H9 (cell line): ENCODE measurements at regions not wholly inside any gene's neighbourhood (a gene's known extent, or its start where the extent isn't known, plus 50 kb on each side); places are given as distances from the start of the nearest gene placed in this dataset.

Source experiments
- DNase-seq: peaks from one replicate; pipeline ENCODE4 v3.0.0-alpha.2; 2017
- H2AFZ ChIP-seq: one replicate; pipeline ENCODE4 v1.6.1; 2013; ENCODE audit warnings: mild to moderate bottlenecking, low read length, control low read depth, moderate library complexity
- H2AK5ac ChIP-seq: 2 replicates; pipeline ENCODE4 v1.6.1; 2013; ENCODE audit warnings: low read length, control low read depth, mixed read lengths; ENCODE audit not compliant: insufficient read length
- H2BK120ac ChIP-seq: one replicate; pipeline ENCODE4 v1.6.1; 2013; ENCODE audit warnings: low read depth, mild to moderate bottlenecking, low read length, control low read depth, inconsistent platforms; ENCODE audit not compliant: poor library complexity, severe bottlenecking
- H2BK12ac ChIP-seq: 2 replicates; pipeline ENCODE4 v1.6.1; 2013; ENCODE audit warnings: low read length, control low read depth, mixed read lengths, low read depth; ENCODE audit not compliant: insufficient read length
- H2BK15ac ChIP-seq: 2 replicates; pipeline ENCODE4 v1.6.1; 2013; ENCODE audit warnings: low read depth, low read length, control low read depth
- H2BK20ac ChIP-seq: one replicate; pipeline ENCODE4 v1.6.1; 2013; ENCODE audit warnings: low read depth, mild to moderate bottlenecking, low read length, control low read depth, inconsistent platforms; ENCODE audit not compliant: poor library complexity, severe bottlenecking
- H2BK5ac ChIP-seq: 2 replicates; pipeline ENCODE4 v1.6.1; 2013; ENCODE audit warnings: low read length, control low read depth, mixed read lengths; ENCODE audit not compliant: insufficient read length
- H3K14ac ChIP-seq: 2 replicates; pipeline ENCODE4 v1.6.1; 2013; ENCODE audit warnings: low read length, control low read depth; ENCODE audit not compliant: insufficient read depth
- H3K18ac ChIP-seq: 2 replicates; pipeline ENCODE4 v1.6.1; 2013; ENCODE audit warnings: low read depth, mild to moderate bottlenecking, mixed read lengths, low read length, control low read depth; ENCODE audit not compliant: insufficient read length
- H3K23ac ChIP-seq: 2 replicates; pipeline ENCODE4 v1.6.1; 2013; ENCODE audit warnings: low read length, control low read depth, mixed read lengths, low read depth; ENCODE audit not compliant: insufficient read length
- H3K23me2 ChIP-seq: 2 replicates; pipeline ENCODE4 v1.6.1; 2013; ENCODE audit warnings: low read depth, mild to moderate bottlenecking, mixed read lengths, low read length, control low read depth; ENCODE audit not compliant: insufficient read length, poor library complexity, severe bottlenecking
- H3K27ac ChIP-seq: 2 replicates; pipeline ENCODE4 v1.5.1; 2013; ENCODE audit warnings: low read length, control low read depth, mixed read lengths, low read depth; ENCODE audit not compliant: insufficient read length
- H3K27me3 ChIP-seq: 2 replicates; pipeline ENCODE4 v1.6.1; 2013; ENCODE audit warnings: low read length, control low read depth, inconsistent platforms; ENCODE audit not compliant: insufficient read depth
- H3K4ac ChIP-seq: 2 replicates; pipeline ENCODE4 v1.6.1; 2013; ENCODE audit warnings: low read depth, mild to moderate bottlenecking, control low read depth, inconsistent platforms, low read length, moderate library complexity
- H3K4me1 ChIP-seq: 2 replicates; pipeline ENCODE4 v1.6.1; 2013; ENCODE audit warnings: low read length, control low read depth, inconsistent platforms; ENCODE audit not compliant: insufficient read depth
- H3K4me2 ChIP-seq: 2 replicates; pipeline ENCODE4 v1.6.1; 2013; ENCODE audit warnings: low read length, control low read depth, mixed read lengths; ENCODE audit not compliant: insufficient read length, insufficient read depth
- H3K56ac ChIP-seq: 2 replicates; pipeline ENCODE4 v1.6.1; 2013; ENCODE audit warnings: low read depth, mild to moderate bottlenecking, mixed read lengths, low read length, control low read depth; ENCODE audit not compliant: insufficient read length
- H3K79me1 ChIP-seq: 2 replicates; pipeline ENCODE4 v1.6.1; 2013; ENCODE audit warnings: low read depth, mild to moderate bottlenecking, moderate library complexity, low read length, control low read depth, inconsistent platforms; ENCODE audit not compliant: insufficient read depth, poor library complexity, severe bottlenecking
- H3K79me2 ChIP-seq: 2 replicates; pipeline ENCODE4 v1.6.1; 2013; ENCODE audit warnings: low read length, control low read depth, inconsistent platforms; ENCODE audit not compliant: insufficient read depth
- H3K9ac ChIP-seq: 2 replicates; pipeline ENCODE4 v1.6.1; 2013; ENCODE audit warnings: low read length, control low read depth, mixed read lengths; ENCODE audit not compliant: insufficient read length; ENCODE audit errors: extremely low read depth
- H3K9me3 ChIP-seq: one replicate; pipeline ENCODE4 v1.6.1; 2013; ENCODE audit warnings: low read depth, low read length, inconsistent platforms; ENCODE audit not compliant: control insufficient read depth
- H3T11ph ChIP-seq: one replicate; pipeline ENCODE4 v1.6.1; 2013; ENCODE audit warnings: mild to moderate bottlenecking, low read length, control low read depth, inconsistent platforms
- H4K20me1 ChIP-seq: one replicate; pipeline ENCODE4 v1.6.1; 2013; ENCODE audit not compliant: control insufficient read depth, insufficient read length, insufficient read depth
- H4K5ac ChIP-seq: 2 replicates; pipeline ENCODE4 v1.6.1; 2013; ENCODE audit warnings: low read depth, mild to moderate bottlenecking, mixed read lengths, low read length, control low read depth; ENCODE audit not compliant: insufficient read length
- H4K8ac ChIP-seq: replicated peaks from 2 replicates; pipeline ENCODE4 v1.6.1; 2013; ENCODE audit warnings: low read length, control low read depth, mixed read lengths, low read depth; ENCODE audit not compliant: insufficient read length
- H4K91ac ChIP-seq: 2 replicates; pipeline ENCODE4 v1.6.1; 2013; ENCODE audit warnings: low read depth, mild to moderate bottlenecking, moderate library complexity, mixed read lengths, low read length, control low read depth; ENCODE audit not compliant: insufficient read length
- H3K27ac Mint-ChIP-seq, 3 experiments: 2 replicates in 2 of 3; 3 replicates in 1 of 3; pipeline ENCODE4 v1.8.0; 2020 to 2021; ENCODE audit warnings: mixed read lengths in 3 of 3, mild to moderate bottlenecking in 1 of 3, moderate library complexity in 1 of 3
- H3K27me3 Mint-ChIP-seq: 2 replicates; pipeline ENCODE4 v1.8.0; 2021; ENCODE audit warnings: low read depth, mild to moderate bottlenecking, moderate library complexity, mixed read lengths
- H3K36me3 Mint-ChIP-seq, 3 experiments: 2 replicates in 2 of 3; 3 replicates in 1 of 3; pipeline ENCODE4 v1.8.0; 2020 to 2021; ENCODE audit warnings: low read depth in 3 of 3, mixed read lengths in 3 of 3; ENCODE audit not compliant: insufficient read depth in 1 of 3
- H3K4me1 Mint-ChIP-seq, 2 experiments: 2 replicates each; pipeline ENCODE4 v1.8.0; 2020; ENCODE audit warnings: mixed read lengths in 2 of 2
- H3K4me3 Mint-ChIP-seq, 2 experiments: 2 replicates in 1 of 2; 3 replicates in 1 of 2; pipeline ENCODE4 v1.8.0; 2020 to 2021; ENCODE audit warnings: mild to moderate bottlenecking in 2 of 2, mixed read lengths in 2 of 2, moderate library complexity in 1 of 2
- H3K9me3 Mint-ChIP-seq, 2 experiments: 2 replicates in 1 of 2; 3 replicates in 1 of 2; pipeline ENCODE4 v1.8.0; 2020; ENCODE audit warnings: mild to moderate bottlenecking in 2 of 2, mixed read lengths in 2 of 2, moderate library complexity in 1 of 2
- CTCF ChIP-seq: fragments of 200-600 bp; sonication (generic); conservative IDR thresholded peaks from 3 replicates; pipeline ENCODE4 v1.8.0; 2021; ENCODE audit warnings: antibody characterized with exemption, mild to moderate bottlenecking

DNA sequence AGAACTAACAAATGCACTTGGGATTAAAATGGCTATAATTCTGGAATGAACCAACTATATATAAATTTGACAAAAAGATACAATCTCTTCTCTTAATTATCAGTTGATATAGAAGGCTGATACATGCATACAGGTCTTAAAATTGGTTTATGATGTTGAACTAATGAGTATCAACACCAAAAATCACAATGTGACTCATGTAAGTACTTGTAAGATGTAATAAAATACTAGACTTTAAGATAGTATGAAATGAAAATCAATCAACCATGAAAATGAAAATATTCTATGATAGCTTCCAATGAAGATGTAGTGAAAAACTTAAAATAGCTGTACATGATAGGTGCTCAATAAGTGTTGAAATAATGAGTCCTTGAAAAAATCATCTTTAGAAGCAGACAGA, 116.6 kb upstream of the SOX5 start:
- H4K20me1 ChIP-seq: no peaks in the 10 kb centered on the region
- H2BK120ac ChIP-seq: no peak overlapping the region
- Mint-ChIP-seq H3K9me3 (no peaks in the 10 kb centered on the region), H3K4me3 (no peak overlapping the region), H3K36me3 (no peaks in the 10 kb centered on the region), H3K27me3 (no peaks in the 10 kb centered on the region), H3K4me1 (peaks cover 6 to 9% of the 10 kb centered on the region in 2 experiments; a peak in 3 of 4 replicates), H3K27ac (no peak overlapping the region)
- no peak overlapping the region for H2BK20ac ChIP-seq
- H3K79me2 ChIP-seq: no peaks in the 10 kb centered on the region
- H3K14ac ChIP-seq: no peak overlapping the region
- H4K5ac ChIP-seq: no peak overlapping the region
- no peak for TF ChIP-seq CTCF
- no peak overlapping the region for H3K18ac ChIP-seq
- no peaks in the 10 kb centered on the region for H3K79me1 ChIP-seq
- no peak overlapping the region for H3K56ac ChIP-seq
- no peaks in the 10 kb centered on the region for H3K4me1 ChIP-seq
- no peak overlapping the region for H2BK12ac ChIP-seq
- H3T11ph ChIP-seq: no peak overlapping the region
- H2BK5ac ChIP-seq: no peak overlapping the region
- H3K23me2 ChIP-seq: no peaks in the 10 kb centered on the region
- H4K91ac ChIP-seq: no peak overlapping the region
- H3K9ac ChIP-seq: no peak overlapping the region
- no peaks in the 10 kb centered on the region for H3K9me3 ChIP-seq
- H3K27me3 ChIP-seq: no peaks in the 10 kb centered on the region
- no peak overlapping the region for H4K8ac ChIP-seq
- DNase-seq: no peak
- no peak overlapping the region for H2AFZ ChIP-seq
- no peak overlapping the region for H3K4ac ChIP-seq
- H3K27ac ChIP-seq: no peak overlapping the region
- H3K23ac ChIP-seq: no peak overlapping the region
- H2BK15ac ChIP-seq: no peak overlapping the region
- H2AK5ac ChIP-seq: no peak overlapping the region
- no peak overlapping the region for H3K4me2 ChIP-seq
